HG03196 (cell line): ENCODE measurements at regions not wholly inside any gene's neighbourhood (a gene's known extent, or its start where the extent isn't known, plus 50 kb on each side); places are given as distances from the start of the nearest gene placed in this dataset.
"Not testable (repeated sequence)": the region's sequence is repeated elsewhere in the genome, so short reads cannot be mapped to it uniquely, and the experiment has no call there.

Experiments used
- ATAC-seq: cut with Tn5 transposase; IDR thresholded peaks from one replicate; pipeline ENCODE4 v1.9.1; 2021; ENCODE audit not compliant: unreplicated experiment

GRCh38 chr6:22164236-22164635 lies 132.6 kb downstream of the PRL start:
- no peak for ATAC-seq

- ATAC-seq: not testable (repeated sequence)
Measured at GRCh38 chr6:22171006-22171405, 125.8 kb downstream of the PRL start.

- not testable (repeated sequence) for ATAC-seq
Measured at GRCh38 chr6:22171885-22172284, 125.0 kb downstream of the PRL start.

GRCh38 chr6:22173311-22173710 lies 123.5 kb downstream of the PRL start:
- ATAC-seq: no peak

GRCh38 chr6:22180250-22180649 lies 116.6 kb downstream of the PRL start:
- ATAC-seq: not testable (repeated sequence)

GRCh38 chr6:22184371-22184770 lies 112.5 kb downstream of the PRL start:
- no peak for ATAC-seq

- ATAC-seq: no peak
Measured at GRCh38 chr6:22189946-22190345, 106.9 kb downstream of the PRL start.

- no peak for ATAC-seq
Measured at GRCh38 chr6:22194188-22194921, 102.5 kb downstream of the PRL start.

GRCh38 chr6:22199771-22200170 lies 97.1 kb downstream of the PRL start:
- no peak for ATAC-seq

GRCh38 chr6:22204153-22204552 lies 92.7 kb downstream of the PRL start:
- no peak for ATAC-seq

GRCh38 chr6:22205266-22205665 lies 91.6 kb downstream of the PRL start:
- ATAC-seq: no peak

GRCh38 chr6:22206106-22206505 lies 90.7 kb downstream of the PRL start:
- ATAC-seq: no peak

- ATAC-seq: no peak
Measured at GRCh38 chr6:22208026-22208425, 88.8 kb downstream of the PRL start.

GRCh38 chr6:22214314-22214713 lies 82.5 kb downstream of the PRL start:
- no peak for ATAC-seq

GRCh38 chr6:22215474-22215873 lies 81.4 kb downstream of the PRL start:
- ATAC-seq: not testable (repeated sequence)

- ATAC-seq: no peak
Measured at GRCh38 chr6:22218410-22218809, 78.4 kb downstream of the PRL start.

- no peak for ATAC-seq
Measured at GRCh38 chr6:22219925-22220324, 76.9 kb downstream of the PRL start.

- ATAC-seq: no peak
Measured at GRCh38 chr6:22221211-22221610, 75.6 kb downstream of the PRL start.

- ATAC-seq: no peak
Measured at GRCh38 chr6:22221630-22222029, 75.2 kb downstream of the PRL start.

- ATAC-seq: no peak
Measured at GRCh38 chr6:22222469-22222868, 74.4 kb downstream of the PRL start.

GRCh38 chr6:22227824-22228610 lies 68.8 kb downstream of the PRL start:
- no peak for ATAC-seq

- no peak for ATAC-seq
Measured at GRCh38 chr6:22231050-22231449, 65.8 kb downstream of the PRL start.
